ENCODE measurements at regions not wholly inside any gene's neighbourhood (a gene's known extent, or its start where the extent isn't known, plus 50 kb on each side); places are given as distances from the start of the nearest gene placed in this dataset.

DNA sequence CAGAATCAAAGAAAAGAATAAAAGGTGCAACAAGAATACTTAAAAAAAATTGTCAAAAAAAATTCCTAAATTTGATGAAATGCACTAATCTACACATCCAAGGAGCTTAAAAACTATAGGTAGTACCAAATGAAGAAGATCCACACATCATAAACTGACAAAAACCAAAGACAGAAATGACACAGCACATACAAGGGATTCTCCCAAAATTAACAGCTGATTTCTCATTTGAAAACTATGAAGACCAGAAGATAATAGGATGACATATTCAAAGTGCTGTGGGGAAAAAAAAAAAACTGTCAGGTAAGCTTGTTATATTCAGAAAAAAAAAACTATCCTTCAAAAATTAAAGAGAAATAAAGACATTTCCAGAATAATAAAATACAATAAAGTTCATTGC lies 618.2 kb downstream of the TNS3 start:
- Histone ChIP-seq H3K4me1 (ENCODE audit: insufficient read depth, low read length, poor library complexity, severe bottlenecking) (no peaks in the 10 kb centered on the region), H3K4me2 (ENCODE audit: low read length) (no peak overlapping the region), H3K36me3 (ENCODE audit: insufficient read depth, low read length) (no peaks in the 10 kb centered on the region), H3K4me3 (ENCODE audit: low read depth, low read length, poor library complexity, severe bottlenecking) (no peak overlapping the region), H3K9me2 (ENCODE audit: insufficient read depth, low read length) (no peaks in the 10 kb centered on the region), H4K20me1 (ENCODE audit: insufficient read depth, low read length) (no peaks in the 10 kb centered on the region), H3K79me2 (ENCODE audit: insufficient read depth, low read depth, low read length) (no peaks in the 10 kb centered on the region), H3K27ac (ENCODE audit: low read depth, low read length, poor library complexity, severe bottlenecking) (no peak overlapping the region), H3K9me3 (ENCODE audit: low read length) (peaks cover 20% of the 10 kb centered on the region), H2AFZ (ENCODE audit: low read length) (no peak overlapping the region)
- no peak for DNase-seq (ENCODE audit: low spot score)
- BruUV-seq (replicated peaks): no TSS peak
- CTCF ChIA-PET (ENCODE audit: unreplicated experiment): no interaction called here
- POLR2A ChIA-PET: interaction anchor here (0.6 kb wide), 1 partner anchor 94 kb away, joined by 3 read pairs; no protein-coding TSS in a partner anchor
- intact Hi-C loops (cut with micrococcal nuclease; ENCODE audit: unreplicated experiment): no loop called here
- TF ChIP-seq, protein P1, sequence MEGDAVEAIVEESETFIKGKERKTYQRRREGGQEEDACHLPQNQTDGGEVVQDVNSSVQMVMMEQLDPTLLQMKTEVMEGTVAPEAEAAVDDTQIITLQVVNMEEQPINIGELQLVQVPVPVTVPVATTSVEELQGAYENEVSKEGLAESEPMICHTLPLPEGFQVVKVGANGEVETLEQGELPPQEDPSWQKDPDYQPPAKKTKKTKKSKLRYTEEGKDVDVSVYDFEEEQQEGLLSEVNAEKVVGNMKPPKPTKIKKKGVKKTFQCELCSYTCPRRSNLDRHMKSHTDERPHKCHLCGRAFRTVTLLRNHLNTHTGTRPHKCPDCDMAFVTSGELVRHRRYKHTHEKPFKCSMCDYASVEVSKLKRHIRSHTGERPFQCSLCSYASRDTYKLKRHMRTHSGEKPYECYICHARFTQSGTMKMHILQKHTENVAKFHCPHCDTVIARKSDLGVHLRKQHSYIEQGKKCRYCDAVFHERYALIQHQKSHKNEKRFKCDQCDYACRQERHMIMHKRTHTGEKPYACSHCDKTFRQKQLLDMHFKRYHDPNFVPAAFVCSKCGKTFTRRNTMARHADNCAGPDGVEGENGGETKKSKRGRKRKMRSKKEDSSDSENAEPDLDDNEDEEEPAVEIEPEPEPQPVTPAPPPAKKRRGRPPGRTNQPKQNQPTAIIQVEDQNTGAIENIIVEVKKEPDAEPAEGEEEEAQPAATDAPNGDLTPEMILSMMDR (conservative IDR thresholded peaks at IDR 0.05; ENCODE audit: low read length): no peak
- no peak for TF ChIP-seq EZH2phosphoT487 (IDR thresholded peaks at IDR 0.05; ENCODE audit: borderline replicate concordance, low read depth, low read length)

DNA sequence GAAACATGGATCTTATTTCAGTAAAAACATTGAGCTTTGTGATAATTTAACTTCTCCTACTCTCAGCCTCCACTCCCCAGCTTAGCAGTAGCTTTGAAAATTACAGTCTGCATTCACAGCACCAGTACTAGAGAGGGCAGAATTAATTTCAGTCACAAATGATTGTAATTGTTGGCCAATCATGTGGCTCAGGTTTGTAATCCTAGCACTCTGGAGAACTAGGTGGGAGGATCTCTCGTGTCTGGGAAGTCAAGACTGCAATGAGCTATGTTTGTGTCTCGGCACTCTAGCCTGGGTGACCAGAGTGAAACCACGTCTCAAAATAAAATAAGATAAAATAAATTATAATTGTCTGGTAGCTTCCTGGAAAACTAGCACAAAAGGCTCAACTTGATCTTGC lies 620.9 kb downstream of the TNS3 start:
- no peaks in the 10 kb centered on the region for H3K36me3 ChIP-seq (ENCODE audit: insufficient read depth, low read length)
- POLR2A ChIA-PET: interaction anchor here (0.5 to 2.9 kb wide), 4 partner anchors 11 to 263 kb away, joined by 3 to 7 read pairs (median 4); no protein-coding TSS in a partner anchor
- H3K79me2 ChIP-seq (ENCODE audit: insufficient read depth, low read depth, low read length): no peaks in the 10 kb centered on the region
- no peaks in the 10 kb centered on the region for H3K9me2 ChIP-seq (ENCODE audit: insufficient read depth, low read length)
- no peak overlapping the region for H2AFZ ChIP-seq (ENCODE audit: low read length)
- H3K4me3 ChIP-seq (ENCODE audit: low read depth, low read length, poor library complexity, severe bottlenecking): no peak overlapping the region
- BruUV-seq (replicated peaks): no TSS peak
- H3K4me2 ChIP-seq (ENCODE audit: low read length): no peak overlapping the region
- H3K9me3 ChIP-seq (ENCODE audit: low read length): peaks cover 13% of the 10 kb centered on the region; the same call in 1 of the 2 replicates
- CTCF ChIA-PET (ENCODE audit: unreplicated experiment): no interaction called here
- TF ChIP-seq EZH2phosphoT487 (IDR thresholded peaks at IDR 0.05; ENCODE audit: borderline replicate concordance, low read depth, low read length): no peak
- no peak overlapping the region for H3K27ac ChIP-seq (ENCODE audit: low read depth, low read length, poor library complexity, severe bottlenecking)
- H3K4me1 ChIP-seq (ENCODE audit: insufficient read depth, low read length, poor library complexity, severe bottlenecking): no peaks in the 10 kb centered on the region
- no peaks in the 10 kb centered on the region for H4K20me1 ChIP-seq (ENCODE audit: insufficient read depth, low read length)
- no peak for DNase-seq (ENCODE audit: low spot score)
- intact Hi-C loops (cut with micrococcal nuclease; ENCODE audit: unreplicated experiment): no loop called here

DNA sequence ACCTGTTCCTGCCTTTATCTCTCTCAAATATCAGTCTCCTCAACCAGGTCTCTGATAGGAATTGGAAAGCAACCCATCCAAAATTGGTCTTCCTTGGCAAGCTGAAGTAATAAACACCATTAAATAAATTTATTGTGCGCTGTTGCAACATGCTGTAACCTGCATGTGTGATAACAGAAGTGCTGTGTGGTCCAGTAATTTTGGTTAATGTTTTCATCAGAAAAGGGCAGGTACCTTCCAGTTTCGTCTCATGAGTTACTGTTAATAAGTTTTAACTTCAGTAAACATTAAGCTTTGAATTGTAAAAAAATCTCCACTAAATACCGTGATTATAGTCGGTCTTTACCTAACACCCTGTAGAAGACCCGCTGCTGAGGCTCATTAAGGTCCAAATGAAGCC lies 624.7 kb downstream of the TNS3 start:
- TF ChIP-seq, protein P1 (conservative IDR thresholded peaks at IDR 0.05; ENCODE audit: low read length): no peak
- no peak for TF ChIP-seq EZH2phosphoT487 (IDR thresholded peaks at IDR 0.05; ENCODE audit: borderline replicate concordance, low read depth, low read length)
- POLR2A ChIA-PET: no interaction called here
- no peaks in the 10 kb centered on the region for H3K4me1 ChIP-seq (ENCODE audit: insufficient read depth, low read length, poor library complexity, severe bottlenecking)
- no peak overlapping the region for H2AFZ ChIP-seq (ENCODE audit: low read length)
- no peak overlapping the region for H3K27ac ChIP-seq (ENCODE audit: low read depth, low read length, poor library complexity, severe bottlenecking)
- no peaks in the 10 kb centered on the region for H4K20me1 ChIP-seq (ENCODE audit: insufficient read depth, low read length)
- no TSS peak for BruUV-seq (replicated peaks)
- intact Hi-C loops (cut with micrococcal nuclease; ENCODE audit: unreplicated experiment): no loop called here
- H3K4me2 ChIP-seq (ENCODE audit: low read length): no peak overlapping the region
- H3K9me3 ChIP-seq (ENCODE audit: low read length): no peaks in the 10 kb centered on the region
- H3K36me3 ChIP-seq (ENCODE audit: insufficient read depth, low read length): no peaks in the 10 kb centered on the region
- no peak for DNase-seq (ENCODE audit: low spot score)
- CTCF ChIA-PET (ENCODE audit: unreplicated experiment): no interaction called here
- H3K79me2 ChIP-seq (ENCODE audit: insufficient read depth, low read depth, low read length): no peaks in the 10 kb centered on the region
- no peak overlapping the region for H3K4me3 ChIP-seq (ENCODE audit: low read depth, low read length, poor library complexity, severe bottlenecking)
- H3K9me2 ChIP-seq (ENCODE audit: insufficient read depth, low read length): no peaks in the 10 kb centered on the region
